ENCODE measurements at regions not wholly inside any gene's neighbourhood (a gene's known extent, or its start where the extent isn't known, plus 50 kb on each side); places are given as distances from the start of the nearest gene placed in this dataset.

GRCh38 chr12:125512541-125513298 lies 447.5 kb downstream of the AACS start:
- no peaks in the 10 kb centered on the region for H3K9me3 ChIP-seq (ENCODE audit: control insufficient read depth, low read depth, low read length)
- H3K18ac ChIP-seq (ENCODE audit: insufficient read length, low read depth, low read length): no peak overlapping the region
- H3K27ac ChIP-seq (ENCODE audit: insufficient read length, low read depth, low read length): no peak overlapping the region
- no peak overlapping the region for H3K4me2 ChIP-seq (ENCODE audit: insufficient read depth, insufficient read length, low read length)
- no peak overlapping the region for H2BK15ac ChIP-seq (ENCODE audit: low read depth, low read length)
- H3K27me3 ChIP-seq (ENCODE audit: insufficient read depth, low read length): no peaks in the 10 kb centered on the region
- H3K56ac ChIP-seq (ENCODE audit: insufficient read length, low read depth, low read length): no peak overlapping the region
- H3K4ac ChIP-seq (ENCODE audit: low read depth, low read length): no peak overlapping the region
- no peak overlapping the region for H3T11ph ChIP-seq (ENCODE audit: low read length)
- Mint-ChIP-seq H3K27me3 (ENCODE audit: low read depth) (no peaks in the 10 kb centered on the region; the same call in 1 of the 2 replicates), H3K9me3 (no peaks in the 10 kb centered on the region), H3K4me3 (no peak overlapping the region), H3K36me3 (ENCODE audit: insufficient read depth in 1 of 3, low read depth in 3 of 3) (no peaks in the 10 kb centered on the region), H3K4me1 (no peaks in the 10 kb centered on the region), H3K27ac (peak overlapping the region in 1 of 3 experiments; percentile 23; a peak in 1 of 7 replicates)
- no peak overlapping the region for H3K9ac ChIP-seq (ENCODE audit: extremely low read depth, insufficient read length, low read length)
- H4K5ac ChIP-seq (ENCODE audit: insufficient read length, low read depth, low read length): no peak overlapping the region
- no peaks in the 10 kb centered on the region for H3K23me2 ChIP-seq (ENCODE audit: insufficient read length, low read depth, low read length, poor library complexity, severe bottlenecking)
- H2BK120ac ChIP-seq (ENCODE audit: low read depth, low read length, poor library complexity, severe bottlenecking): no peak overlapping the region
- H2AK5ac ChIP-seq (ENCODE audit: insufficient read length, low read length): no peak overlapping the region
- H2BK20ac ChIP-seq (ENCODE audit: low read depth, low read length, poor library complexity, severe bottlenecking): no peak overlapping the region
- no peaks in the 10 kb centered on the region for H3K79me2 ChIP-seq (ENCODE audit: insufficient read depth, low read length)
- H3K4me1 ChIP-seq (ENCODE audit: insufficient read depth, low read length): no peaks in the 10 kb centered on the region
- no peak for DNase-seq
- H4K20me1 ChIP-seq (ENCODE audit: control insufficient read depth, insufficient read depth, insufficient read length): no peaks in the 10 kb centered on the region
- no peak overlapping the region for H2BK12ac ChIP-seq (ENCODE audit: insufficient read length, low read depth, low read length)
- H3K79me1 ChIP-seq (ENCODE audit: insufficient read depth, low read depth, low read length, poor library complexity, severe bottlenecking): no peaks in the 10 kb centered on the region
- no peak overlapping the region for H4K8ac ChIP-seq (replicated peaks; ENCODE audit: insufficient read length, low read depth, low read length)
- no peak overlapping the region for H2BK5ac ChIP-seq (ENCODE audit: insufficient read length, low read length)
- no peak overlapping the region for H3K14ac ChIP-seq (ENCODE audit: insufficient read depth, low read length)
- H3K23ac ChIP-seq (ENCODE audit: insufficient read length, low read depth, low read length): no peak overlapping the region
- TF ChIP-seq, protein P1, sequence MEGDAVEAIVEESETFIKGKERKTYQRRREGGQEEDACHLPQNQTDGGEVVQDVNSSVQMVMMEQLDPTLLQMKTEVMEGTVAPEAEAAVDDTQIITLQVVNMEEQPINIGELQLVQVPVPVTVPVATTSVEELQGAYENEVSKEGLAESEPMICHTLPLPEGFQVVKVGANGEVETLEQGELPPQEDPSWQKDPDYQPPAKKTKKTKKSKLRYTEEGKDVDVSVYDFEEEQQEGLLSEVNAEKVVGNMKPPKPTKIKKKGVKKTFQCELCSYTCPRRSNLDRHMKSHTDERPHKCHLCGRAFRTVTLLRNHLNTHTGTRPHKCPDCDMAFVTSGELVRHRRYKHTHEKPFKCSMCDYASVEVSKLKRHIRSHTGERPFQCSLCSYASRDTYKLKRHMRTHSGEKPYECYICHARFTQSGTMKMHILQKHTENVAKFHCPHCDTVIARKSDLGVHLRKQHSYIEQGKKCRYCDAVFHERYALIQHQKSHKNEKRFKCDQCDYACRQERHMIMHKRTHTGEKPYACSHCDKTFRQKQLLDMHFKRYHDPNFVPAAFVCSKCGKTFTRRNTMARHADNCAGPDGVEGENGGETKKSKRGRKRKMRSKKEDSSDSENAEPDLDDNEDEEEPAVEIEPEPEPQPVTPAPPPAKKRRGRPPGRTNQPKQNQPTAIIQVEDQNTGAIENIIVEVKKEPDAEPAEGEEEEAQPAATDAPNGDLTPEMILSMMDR (conservative IDR thresholded peaks at IDR 0.05): no peak
- no peak overlapping the region for H2AFZ ChIP-seq (ENCODE audit: low read length)
- H4K91ac ChIP-seq (ENCODE audit: insufficient read length, low read depth, low read length): no peak overlapping the region
- no CpG with 5 or more reads among the region's 12 CpGs for WGBS (ENCODE audit: extremely low coverage, insufficient read length, low lambda C conversion rate)

All from H9 (cell line).